ENCODE measurements at regions not wholly inside any gene's neighbourhood (a gene's known extent, or its start where the extent isn't known, plus 50 kb on each side); places are given as distances from the start of the nearest gene placed in this dataset.

DNA sequence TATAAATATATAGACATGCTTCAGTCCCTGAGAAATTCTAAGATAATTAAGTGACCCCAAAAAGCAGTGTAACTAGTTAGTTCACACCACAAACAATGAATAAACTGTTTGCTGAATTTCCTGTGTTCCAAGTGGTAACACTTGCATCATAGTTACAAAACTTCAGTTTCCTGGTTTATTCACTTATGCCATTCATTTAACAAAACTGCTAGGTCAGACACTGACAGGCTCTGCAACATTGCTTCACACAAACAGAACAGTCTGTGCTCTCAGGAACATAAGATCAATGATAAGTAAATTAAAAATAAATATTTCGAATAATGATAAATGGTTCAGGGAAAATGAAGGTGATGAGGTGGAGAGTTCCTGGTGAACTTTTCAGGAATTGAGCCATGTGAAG lies 133.3 kb upstream of the NAMPT start:
- DNase-seq: peak; percentile 80 to 87

DNA sequence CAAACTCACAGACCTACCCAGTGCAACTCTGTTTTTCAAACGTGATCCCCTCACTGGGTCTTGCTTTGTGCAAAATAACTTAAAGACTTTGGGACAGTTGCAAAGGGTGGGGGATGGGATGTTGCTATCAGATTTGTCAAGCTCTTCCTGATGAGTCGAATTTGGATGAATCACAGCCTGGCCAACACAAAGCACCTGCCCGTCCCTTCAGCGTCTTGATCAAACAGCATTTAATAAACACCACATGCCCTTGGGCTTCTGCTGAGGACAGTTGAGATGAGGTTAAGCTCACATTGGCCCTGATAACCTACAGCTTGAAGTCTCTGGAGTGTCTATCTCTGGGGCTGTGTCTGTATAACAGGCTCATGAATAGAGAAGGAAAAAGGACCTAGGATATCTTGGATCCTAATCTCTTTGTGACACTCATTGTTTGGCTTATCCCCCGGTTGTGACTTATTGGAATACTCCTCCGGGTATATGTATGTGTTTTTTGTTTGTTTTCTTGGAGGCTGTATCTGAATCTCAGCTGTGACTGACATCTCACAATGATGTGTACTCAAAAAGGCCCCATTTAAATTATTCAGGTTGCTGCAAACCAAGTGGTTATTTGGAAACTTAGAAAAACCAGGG lies 132.6 kb upstream of the NAMPT start:
- no peak for DNase-seq

DNA sequence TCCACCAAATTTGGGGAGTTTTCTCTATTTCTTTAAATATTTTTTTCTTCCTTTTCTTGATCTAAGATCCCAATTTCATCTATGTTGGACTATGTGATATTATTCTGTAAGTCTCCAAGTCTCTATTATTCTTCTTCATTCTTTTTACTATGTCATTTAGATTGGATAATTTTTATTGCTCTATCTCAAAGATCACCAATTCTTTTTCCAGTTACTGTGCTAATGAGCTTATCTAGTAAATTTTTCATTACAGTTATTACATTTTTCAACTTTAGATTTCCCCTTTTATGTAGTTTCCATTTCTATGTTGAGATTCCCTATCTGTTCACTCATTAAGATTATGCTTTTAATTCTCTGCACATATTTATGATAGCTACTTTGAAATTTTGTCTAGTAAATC lies 131.6 kb upstream of the NAMPT start:
- no peak for DNase-seq

DNA sequence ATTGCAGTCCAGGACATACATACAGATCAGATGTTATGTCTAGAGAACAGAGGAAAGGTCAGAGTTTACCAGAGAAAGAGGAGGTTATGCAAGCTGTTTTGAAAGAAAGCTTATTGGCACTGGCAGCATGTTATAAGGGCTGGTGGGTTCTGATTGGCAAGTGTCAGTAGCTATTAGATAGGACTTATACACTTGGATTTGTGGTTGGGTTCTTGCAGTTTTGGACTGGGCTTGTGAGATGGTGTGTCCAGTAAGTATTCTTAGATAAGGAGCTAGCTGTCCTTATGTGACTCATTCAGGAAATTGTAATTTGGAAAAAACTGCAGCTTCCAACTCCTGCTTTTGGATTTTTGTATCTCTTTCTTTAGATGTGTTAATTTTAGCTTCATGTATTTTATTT lies 130.7 kb upstream of the NAMPT start:
- no peak for DNase-seq

DNA sequence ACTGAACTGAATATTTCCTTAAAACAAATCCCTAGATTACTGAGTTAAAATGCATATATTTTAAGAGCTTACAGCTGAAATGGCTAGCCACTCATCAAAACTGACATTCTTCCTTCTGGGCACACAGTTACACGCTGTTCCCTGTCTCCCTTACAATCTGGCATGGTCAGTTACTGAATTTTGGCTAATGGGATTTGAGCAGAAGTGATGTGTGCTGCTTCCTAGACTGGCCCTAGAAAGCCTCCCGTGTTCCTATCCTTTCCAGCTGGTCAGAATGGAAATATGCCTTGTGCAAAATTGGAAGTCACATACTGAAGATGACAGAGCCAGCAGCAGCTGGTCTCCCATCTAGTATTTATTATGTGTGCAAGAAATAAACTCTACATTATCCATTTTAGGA lies 128.7 kb upstream of the NAMPT start:
- no peak for DNase-seq

DNA sequence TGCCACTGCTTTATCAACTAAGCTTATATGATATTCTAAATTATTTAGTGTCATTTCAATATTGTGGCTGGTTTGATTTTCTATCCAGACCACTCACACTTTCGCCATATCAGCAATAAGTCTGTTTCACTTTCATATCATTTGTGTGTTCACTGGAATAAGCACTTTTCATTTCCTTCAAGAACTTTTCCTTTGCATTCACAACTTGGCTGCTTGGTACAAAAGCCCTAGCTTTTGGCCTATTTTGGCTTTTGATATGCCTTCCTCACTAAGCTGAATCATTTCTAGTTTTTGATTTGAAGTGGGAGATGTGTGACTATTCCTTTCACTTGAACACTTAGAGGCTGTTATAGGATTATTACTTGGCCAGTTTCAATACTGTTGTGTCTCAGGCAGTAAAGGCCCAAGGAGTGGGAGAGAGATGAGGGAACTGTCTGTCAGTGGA lies 120.9 kb upstream of the NAMPT start:
- DNase-seq: no peak

DNA sequence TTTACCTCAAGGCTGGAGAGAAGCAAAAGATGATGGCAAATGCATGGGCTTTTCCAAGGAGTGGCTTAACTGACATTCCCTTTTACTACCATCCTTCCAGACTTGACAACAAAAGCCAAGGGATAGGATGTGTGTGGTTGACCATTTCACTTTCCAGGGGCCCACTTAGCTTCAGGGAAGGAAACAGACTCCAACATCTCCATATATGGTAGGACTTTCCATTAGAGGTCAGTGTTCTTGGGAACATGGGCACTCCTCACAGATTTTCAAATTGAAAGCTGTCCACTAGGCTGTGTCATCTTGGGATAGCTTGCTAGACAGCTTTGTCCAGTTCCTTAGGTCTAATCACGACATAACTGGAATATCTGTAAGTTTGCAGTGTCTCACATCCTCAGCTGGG lies 118.1 kb upstream of the NAMPT start:
- DNase-seq: no peak

DNA sequence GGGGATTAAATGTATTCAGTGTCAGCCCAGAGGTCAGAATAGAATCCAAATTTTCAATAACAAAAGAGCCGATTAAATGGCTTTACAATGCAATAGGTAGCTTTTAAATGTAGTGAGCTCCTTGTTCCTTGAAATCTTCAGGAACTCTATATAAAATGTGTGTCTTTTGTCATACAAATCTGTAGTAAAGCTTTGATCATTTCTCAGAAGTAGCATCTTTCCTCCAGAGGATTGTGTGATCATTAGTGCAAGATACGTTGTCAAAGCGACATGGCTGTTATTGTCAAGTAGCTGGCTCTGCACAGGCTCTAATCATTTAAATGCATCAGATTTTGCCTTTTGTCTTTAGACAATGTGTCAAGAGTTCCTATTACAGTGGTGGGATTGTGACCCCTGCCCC lies 116.1 kb upstream of the NAMPT start:
- no peak for DNase-seq

DNA sequence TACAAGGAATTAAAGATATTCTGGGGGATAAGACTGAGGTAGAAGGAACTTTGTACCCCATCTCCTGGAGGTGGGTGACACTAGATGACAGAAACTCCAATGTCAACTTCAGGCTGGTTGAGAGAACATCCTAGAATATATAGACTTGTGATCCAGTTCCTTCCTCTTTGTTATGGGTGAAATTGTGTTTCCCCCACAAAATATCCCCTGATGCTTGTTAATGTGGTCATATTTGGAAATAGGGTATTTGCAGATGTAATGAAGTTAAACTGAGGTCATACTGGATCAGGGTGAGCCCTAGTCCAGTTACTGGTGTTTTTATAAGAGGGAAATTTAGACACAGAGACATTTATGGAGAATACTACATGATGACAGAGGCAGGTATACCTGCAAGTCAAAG lies 114.0 kb upstream of the NAMPT start:
- peak; percentile 28 to 49 for DNase-seq

DNA sequence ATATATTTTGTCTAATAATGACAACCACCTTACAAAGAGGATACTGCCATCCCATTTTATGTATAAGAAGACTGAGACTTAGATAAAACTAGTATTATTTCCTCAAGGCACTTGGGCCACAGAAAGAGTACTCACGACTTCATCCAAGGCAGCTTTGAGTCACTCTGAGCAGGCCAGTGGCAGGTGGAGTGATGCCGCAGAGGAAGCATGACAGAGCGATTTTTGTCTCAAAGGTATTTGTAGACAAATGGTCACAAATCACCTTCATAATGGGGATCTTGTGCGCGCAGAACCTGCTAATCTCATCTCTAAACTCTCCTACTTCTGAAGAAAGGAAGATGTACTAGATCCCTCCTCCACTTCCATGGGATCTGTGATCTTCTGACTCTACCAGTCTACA lies 113.2 kb upstream of the NAMPT start:
- DNase-seq: no peak

DNA sequence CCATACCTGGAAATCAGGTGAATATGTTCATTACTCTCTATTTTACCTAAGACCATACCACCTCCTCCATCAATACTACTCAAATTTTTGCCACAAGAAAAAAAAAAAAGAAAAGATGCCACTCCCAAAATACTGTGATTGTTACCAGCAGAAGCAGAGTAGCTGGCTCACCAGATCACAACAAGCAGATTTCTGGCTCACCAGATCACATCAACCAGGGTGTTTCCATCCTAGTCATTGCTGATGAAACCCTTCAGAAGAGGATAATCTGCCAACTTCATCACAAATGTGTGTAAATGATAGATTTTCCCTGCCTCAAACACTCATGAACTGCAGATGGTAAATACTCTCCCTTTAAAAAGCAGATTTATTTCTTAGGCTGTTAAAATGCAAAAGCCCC lies 109.7 kb upstream of the NAMPT start:
- no peak for DNase-seq

DNA sequence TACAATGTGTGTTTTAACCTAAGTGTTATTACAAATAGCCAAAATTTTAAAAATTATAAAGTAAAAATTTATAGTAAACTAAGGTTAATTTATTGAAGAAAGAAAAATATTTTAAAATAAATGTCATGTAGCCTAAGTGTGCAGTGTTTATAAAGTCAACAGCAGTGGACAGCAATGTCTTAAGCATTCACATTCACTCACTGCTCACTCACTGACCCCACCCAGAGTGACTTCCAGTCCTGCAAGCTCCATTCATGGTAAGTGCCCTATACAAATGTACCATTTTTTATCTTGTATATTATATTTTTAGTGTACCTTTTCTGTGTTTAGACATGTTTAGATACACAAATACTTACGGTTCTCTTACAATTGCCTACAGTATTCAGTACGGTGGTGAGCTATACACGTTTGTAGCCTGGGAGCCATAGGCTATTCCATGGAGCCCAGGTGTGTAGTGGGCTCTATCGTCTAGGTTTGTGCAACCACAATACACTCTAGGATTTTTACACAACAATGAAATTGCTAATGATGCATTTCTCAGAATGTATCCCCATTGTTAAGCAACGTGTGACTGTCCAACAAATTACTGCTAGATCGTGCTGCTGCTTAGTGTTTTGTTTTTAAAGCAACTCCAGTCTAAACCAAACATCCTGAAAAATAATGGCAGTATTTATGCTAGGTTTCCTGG lies 108.9 kb upstream of the NAMPT start:
- no peak for DNase-seq

DNA sequence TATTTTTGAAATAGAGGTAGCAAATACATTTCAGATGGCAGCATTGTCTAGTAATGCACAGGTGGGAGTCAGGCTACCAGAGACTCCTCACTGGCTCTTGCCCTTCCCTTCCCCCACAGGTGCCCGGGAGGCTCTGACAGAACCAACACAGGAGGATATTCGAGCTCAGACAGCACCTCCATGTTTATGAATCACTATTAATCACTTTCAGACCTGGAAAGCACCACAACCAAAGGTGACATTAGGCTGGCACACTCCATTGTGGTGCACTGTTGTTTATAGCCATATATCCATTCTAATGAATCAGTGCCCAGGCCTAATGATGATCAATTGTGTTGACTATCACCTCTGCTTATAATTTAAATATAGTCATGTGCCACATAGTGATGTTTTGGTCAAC lies 107.8 kb upstream of the NAMPT start:
- no peak for DNase-seq

DNA sequence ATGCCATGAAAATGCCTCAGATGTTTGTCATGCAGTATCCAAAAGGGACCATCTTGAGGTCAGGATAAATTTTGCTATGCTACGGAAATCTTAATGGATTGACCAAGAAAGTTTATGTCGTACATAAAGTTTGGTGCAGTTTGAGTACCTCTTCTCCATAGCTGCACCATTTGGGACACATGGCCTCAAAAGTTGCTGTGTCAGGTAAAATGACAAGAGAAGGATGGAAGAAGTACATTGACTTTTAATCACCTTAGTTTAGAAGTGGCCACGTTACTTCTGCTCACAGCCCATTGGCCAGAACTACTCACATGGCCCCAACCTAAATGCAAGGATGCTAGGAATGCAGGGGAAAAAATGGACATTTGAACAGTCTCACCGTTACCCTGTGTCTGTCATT lies 107.4 kb upstream of the NAMPT start:
- DNase-seq: no peak

DNA sequence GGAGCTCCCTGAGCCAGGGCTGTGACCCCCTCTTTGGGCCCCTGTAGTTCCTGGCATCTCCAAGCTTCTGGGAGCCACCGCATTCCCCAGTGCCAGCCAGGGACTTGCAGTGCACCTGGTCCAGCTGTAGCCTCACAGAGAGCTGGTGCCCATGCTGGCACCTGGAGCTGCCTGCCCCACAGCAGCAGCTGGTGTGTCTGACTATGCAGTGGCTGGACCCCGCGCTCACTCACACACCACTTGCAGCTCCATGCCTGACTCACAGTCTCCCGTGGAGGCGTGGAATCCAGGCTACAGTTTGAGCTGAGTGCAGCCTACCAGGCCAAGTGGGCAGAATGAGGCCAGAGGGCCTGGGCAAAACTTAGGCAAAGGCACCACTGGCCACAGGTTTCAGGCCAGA lies 102.2 kb upstream of the NAMPT start:
- DNase-seq: no peak

DNA sequence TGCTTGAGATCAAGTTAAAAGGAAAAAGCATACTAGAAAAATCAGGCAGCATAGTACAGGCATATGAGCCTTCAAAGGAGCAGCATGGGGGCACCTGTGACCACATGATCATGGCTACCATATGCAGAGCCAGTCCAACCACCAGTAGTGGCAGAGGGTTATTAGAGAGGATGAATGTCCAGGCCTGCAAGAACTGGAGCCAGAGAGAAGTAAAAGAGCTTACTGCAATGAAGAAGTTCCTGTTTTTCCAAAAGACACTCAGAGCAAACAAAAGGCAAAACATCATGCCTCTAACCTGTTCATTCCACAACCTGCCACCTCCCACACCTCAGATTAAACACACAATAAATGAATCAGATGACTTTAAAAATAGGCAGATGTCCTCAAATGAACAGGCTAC lies 99.6 kb upstream of the NAMPT start:
- peak in 1 of 2 donors; percentile 23 for DNase-seq

DNA sequence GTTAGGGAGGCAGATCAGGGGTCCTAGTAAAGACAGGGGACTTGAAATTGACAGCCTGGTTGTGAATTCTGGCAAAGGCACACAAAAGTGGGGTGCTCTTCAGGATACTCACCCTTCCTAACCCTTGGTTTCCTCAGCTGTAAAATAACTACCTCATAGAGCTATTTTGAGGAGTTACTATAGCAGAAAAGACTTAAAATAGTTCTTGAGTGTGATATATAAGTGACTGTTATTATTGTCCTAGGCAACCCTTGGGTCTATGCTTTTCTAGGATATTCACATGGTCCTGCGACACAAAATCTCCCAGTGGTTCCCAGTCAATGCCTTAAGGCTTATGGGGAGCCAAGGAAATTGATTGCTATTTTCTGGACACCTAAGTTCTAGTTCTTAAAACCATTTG lies 98.1 kb upstream of the NAMPT start:
- DNase-seq: no peak

DNA sequence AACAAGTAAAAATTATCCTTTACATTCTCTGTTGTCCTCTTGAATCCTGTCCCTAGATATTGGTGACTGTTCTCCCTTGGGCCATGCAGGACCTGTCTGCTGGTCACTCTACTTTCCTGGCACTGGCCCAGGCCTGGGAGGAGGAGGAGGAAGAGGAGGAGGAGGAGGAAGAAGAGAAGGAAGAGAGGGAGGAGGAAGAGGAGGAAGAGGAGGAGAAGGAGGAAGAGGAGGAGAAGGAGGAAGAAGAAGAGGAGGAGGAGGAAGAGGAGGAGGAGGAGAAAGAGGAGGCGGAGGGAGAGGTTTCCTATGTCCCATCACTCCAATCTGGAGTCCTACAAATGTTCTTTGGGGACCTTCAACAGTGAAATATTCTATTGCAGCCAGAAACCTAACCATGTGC lies 97.3 kb upstream of the NAMPT start:
- DNase-seq: no peak

DNA sequence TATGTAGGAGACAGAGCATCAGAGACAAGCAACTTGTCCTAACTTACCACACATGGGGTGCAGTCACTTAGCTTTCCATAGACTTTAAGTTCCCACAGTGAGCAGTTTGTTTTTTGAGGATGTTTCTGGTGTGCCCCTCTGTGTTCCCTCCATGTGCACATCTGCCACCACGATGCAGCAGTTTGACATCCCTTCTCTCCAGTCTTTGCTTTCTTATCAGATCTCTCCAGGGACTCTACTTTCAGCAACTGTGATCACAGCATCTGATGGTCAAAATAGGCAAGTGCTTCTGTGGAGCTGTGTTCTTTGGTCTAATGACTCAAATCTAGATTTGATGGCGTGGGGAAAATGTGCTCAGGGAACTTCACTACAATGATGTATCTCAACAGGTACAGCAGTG lies 96.5 kb upstream of the NAMPT start:
- no peak for DNase-seq

DNA sequence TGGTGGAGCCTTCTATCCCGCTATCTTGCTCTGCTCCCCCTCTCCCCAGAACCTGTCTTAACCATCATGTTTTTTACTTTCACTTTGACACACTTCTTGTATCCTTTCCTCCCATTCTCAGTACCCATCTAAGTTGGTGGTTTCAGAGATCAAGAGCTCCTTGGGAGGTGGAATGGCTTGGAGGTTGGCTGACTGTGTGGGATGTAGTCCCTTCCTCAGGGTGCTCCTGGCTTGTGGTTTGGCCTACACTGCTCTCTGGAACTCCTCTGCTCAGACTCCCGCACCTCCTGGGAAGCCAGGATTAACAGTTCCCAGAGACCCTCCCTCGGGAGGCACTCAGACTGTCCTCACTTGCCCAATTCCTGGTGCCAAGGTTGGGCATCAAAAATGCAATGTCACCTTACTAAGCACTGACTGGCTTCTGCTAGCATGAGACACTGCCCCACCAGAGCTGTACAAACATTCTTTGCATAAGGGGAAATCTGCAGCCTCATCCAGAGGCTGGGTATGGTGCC lies 93.1 kb upstream of the NAMPT start:
- DNase-seq: no peak

DNA sequence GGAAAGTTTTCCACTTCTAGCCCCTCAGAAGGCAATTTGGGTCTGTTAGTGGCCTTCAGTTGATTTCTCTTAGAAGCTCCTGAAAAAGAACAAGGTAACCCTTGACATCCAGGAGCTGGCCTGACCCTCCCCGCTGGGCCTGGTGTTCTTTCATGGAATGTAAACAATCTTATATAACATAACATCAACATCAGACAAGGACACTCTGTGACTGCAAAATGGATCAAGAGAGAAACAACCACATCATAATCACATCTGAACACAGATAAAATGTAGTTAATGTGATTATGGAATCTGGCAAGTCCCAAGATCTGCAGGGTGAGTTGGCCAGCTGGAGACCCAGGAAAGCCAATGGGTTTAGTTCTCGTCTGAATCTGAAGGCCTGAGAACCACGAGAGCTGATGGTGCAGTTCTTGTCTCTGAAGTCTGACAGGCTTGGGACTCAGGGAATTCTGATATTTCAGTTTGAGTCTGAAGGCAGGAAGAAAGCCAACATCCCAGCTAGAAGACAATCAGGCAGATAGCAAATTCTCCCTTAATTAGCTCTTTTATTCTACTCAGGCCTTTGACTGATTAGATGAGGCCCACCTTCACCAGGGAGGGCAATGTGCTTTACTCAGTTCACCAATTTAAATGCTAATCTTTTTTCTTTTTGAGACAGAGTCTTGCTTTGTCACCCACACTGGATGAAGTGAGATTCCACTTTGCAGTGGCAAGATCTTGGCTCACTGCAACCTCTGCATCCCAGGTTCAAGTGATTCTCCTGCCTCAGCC lies 91.4 kb upstream of the NAMPT start:
- no peak for DNase-seq

DNA sequence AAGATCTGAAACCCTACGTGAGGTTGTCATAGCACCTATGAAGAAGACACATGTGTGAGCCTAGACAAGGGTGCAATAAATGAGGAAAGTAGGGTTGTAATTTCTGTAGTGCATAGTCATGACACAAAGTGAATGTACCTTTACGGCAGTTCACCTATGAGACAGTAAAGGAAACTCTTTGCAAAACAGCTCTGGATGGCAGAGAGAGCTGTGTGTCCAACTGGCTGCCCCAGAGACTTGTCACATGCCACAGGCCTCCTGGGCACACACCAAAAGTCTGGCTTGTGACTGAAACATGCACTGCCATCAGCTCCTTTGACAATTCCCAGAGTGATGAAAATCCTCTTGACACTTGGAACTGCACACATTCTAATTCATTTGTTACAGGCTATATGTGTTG lies 90.7 kb upstream of the NAMPT start:
- no peak for DNase-seq

DNA sequence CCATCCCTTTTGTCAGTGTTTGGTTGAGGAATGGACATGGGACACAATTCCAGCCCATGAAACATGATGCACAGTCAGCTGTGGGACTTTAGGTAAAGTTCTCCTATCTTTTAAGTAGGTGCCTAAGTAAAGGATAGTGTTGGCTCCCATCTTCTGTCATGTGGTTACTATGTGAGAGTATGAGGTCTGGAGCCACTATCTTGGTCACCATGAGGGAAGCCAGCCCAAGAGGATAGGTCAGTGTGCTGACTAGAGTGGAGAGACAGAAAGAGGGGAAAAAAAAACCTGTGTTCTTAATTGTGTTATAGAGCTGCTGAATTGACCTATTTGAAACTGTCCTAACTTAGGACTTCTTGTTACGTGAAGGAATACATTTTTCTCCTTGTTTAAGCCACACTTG lies 89.7 kb upstream of the NAMPT start:
- no peak for DNase-seq

All from inflammatory macrophage treated with lipopolysaccharide for 1 hour (primary cell).